ENCODE measurements at regions not wholly inside any gene's neighbourhood (a gene's known extent, or its start where the extent isn't known, plus 50 kb on each side); places are given as distances from the start of the nearest gene placed in this dataset.

GRCh38 chr3:101134331-101134730 lies 141.1 kb upstream of the ABI3BP start:
- no peak for TF ChIP-seq EZH2 (IDR thresholded peaks at IDR 0.05)
- TF ChIP-seq EZH2phosphoT487 (IDR thresholded peaks at IDR 0.05), result no peak

Measured in neural progenitor cell (in vitro differentiated cells).